ENCODE measurements at regions not wholly inside any gene's neighbourhood (a gene's known extent, or its start where the extent isn't known, plus 50 kb on each side); places are given as distances from the start of the nearest gene placed in this dataset.

GRCh38 chr11:45336136-45336535 lies 50.0 kb upstream of the SYT13 start:
- no peak for FAIRE-seq
- no peak for DNase-seq
- Histone ChIP-seq H3K27me3 (no peaks in the 10 kb centered on the region), H3K36me3 (no peaks in the 10 kb centered on the region), H3K4me1 (peaks cover 0 to 4% (median 3%) of the 10 kb centered on the region in 3 donors), H3K4me3 (no peak overlapping the region), H3K27ac (no peak overlapping the region), H3K9me3 (no peaks in the 10 kb centered on the region)
- ATAC-seq = no peak
- intact Hi-C loops (cut with DNase I) = loop anchor here in 1 of 3 donors (10.0 kb wide), 1 partner anchor 401 kb away; no protein-coding TSS in a partner anchor
- WGBS, 2 donors = 82 to 86% methylated on average over 4 of the region's 4 CpGs
- TF ChIP-seq CTCF (IDR thresholded peaks at IDR 0.05) = no peak
